HFFc6 (cell line): ENCODE measurements at regions not wholly inside any gene's neighbourhood (a gene's known extent, or its start where the extent isn't known, plus 50 kb on each side); places are given as distances from the start of the nearest gene placed in this dataset.

Experiments
- DNase-seq: peaks from one replicate; pipeline ENCODE4 v3.0.0-alpha.2; 2018
- H3K27ac Mint-ChIP-seq: 2 replicates; pipeline ENCODE4 v1.8.0; 2020; ENCODE audit warnings: mild to moderate bottlenecking, mixed read lengths
- H3K27me3 Mint-ChIP-seq: 2 replicates; pipeline ENCODE4 v1.8.0; 2021; ENCODE audit warnings: mild to moderate bottlenecking, moderate library complexity, mixed read lengths; ENCODE audit not compliant: insufficient read depth
- H3K36me3 Mint-ChIP-seq: 2 replicates; pipeline ENCODE4 v1.8.0; 2021; ENCODE audit warnings: low read depth, mixed read lengths
- H3K4me1 Mint-ChIP-seq: 2 replicates; pipeline ENCODE4 v1.8.0; 2020; ENCODE audit warnings: low read depth, mixed read lengths
- H3K4me3 Mint-ChIP-seq: 2 replicates; pipeline ENCODE4 v1.8.0; 2020; ENCODE audit warnings: mild to moderate bottlenecking, moderate library complexity, mixed read lengths
- H3K9me3 Mint-ChIP-seq: 2 replicates; pipeline ENCODE4 v1.8.0; 2020; ENCODE audit warnings: mild to moderate bottlenecking, mixed read lengths
- TF ChIP-seq, protein P1 (sequence below): fragments of 200-600 bp; sonication (generic); IDR thresholded peaks from 2 replicates; pipeline ENCODE4 v1.5.0; 2021; ENCODE audit warnings: antibody characterized with exemption, mild to moderate bottlenecking

- no peak for DNase-seq
- H3K9me3 Mint-ChIP-seq: peaks cover 32% of the 10 kb centered on the region
- no peak overlapping the region for H3K27ac Mint-ChIP-seq
- H3K27me3 Mint-ChIP-seq: no peaks in the 10 kb centered on the region; the same call in none of the 2 replicates
- TF ChIP-seq, protein P1, sequence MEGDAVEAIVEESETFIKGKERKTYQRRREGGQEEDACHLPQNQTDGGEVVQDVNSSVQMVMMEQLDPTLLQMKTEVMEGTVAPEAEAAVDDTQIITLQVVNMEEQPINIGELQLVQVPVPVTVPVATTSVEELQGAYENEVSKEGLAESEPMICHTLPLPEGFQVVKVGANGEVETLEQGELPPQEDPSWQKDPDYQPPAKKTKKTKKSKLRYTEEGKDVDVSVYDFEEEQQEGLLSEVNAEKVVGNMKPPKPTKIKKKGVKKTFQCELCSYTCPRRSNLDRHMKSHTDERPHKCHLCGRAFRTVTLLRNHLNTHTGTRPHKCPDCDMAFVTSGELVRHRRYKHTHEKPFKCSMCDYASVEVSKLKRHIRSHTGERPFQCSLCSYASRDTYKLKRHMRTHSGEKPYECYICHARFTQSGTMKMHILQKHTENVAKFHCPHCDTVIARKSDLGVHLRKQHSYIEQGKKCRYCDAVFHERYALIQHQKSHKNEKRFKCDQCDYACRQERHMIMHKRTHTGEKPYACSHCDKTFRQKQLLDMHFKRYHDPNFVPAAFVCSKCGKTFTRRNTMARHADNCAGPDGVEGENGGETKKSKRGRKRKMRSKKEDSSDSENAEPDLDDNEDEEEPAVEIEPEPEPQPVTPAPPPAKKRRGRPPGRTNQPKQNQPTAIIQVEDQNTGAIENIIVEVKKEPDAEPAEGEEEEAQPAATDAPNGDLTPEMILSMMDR: no peak
- no peaks in the 10 kb centered on the region for H3K36me3 Mint-ChIP-seq
- H3K4me1 Mint-ChIP-seq: no peaks in the 10 kb centered on the region
- H3K4me3 Mint-ChIP-seq: no peak overlapping the region
Observed at GRCh38 chr7:156050636-156051569, 238.6 kb upstream of the SHH start.

GRCh38 chr7:156049366-156049765 lies 237.1 kb upstream of the SHH start:
- no peaks in the 10 kb centered on the region; the same call in none of the 2 replicates for H3K27me3 Mint-ChIP-seq
- peaks cover 26% of the 10 kb centered on the region for H3K9me3 Mint-ChIP-seq

GRCh38 chr7:156046031-156046560 lies 233.8 kb upstream of the SHH start:
- no peaks in the 10 kb centered on the region for H3K36me3 Mint-ChIP-seq
- peaks cover 22% of the 10 kb centered on the region for H3K9me3 Mint-ChIP-seq

More at GRCh38 chr7:156049366-156049765, 237.1 kb upstream of the SHH start:
- Mint-ChIP-seq H3K4me3 (no peak overlapping the region), H3K36me3 (no peaks in the 10 kb centered on the region), H3K4me1 (no peaks in the 10 kb centered on the region), H3K27ac (no peak overlapping the region)
- DNase-seq: no peak
- TF ChIP-seq, protein P1: no peak

DNA sequence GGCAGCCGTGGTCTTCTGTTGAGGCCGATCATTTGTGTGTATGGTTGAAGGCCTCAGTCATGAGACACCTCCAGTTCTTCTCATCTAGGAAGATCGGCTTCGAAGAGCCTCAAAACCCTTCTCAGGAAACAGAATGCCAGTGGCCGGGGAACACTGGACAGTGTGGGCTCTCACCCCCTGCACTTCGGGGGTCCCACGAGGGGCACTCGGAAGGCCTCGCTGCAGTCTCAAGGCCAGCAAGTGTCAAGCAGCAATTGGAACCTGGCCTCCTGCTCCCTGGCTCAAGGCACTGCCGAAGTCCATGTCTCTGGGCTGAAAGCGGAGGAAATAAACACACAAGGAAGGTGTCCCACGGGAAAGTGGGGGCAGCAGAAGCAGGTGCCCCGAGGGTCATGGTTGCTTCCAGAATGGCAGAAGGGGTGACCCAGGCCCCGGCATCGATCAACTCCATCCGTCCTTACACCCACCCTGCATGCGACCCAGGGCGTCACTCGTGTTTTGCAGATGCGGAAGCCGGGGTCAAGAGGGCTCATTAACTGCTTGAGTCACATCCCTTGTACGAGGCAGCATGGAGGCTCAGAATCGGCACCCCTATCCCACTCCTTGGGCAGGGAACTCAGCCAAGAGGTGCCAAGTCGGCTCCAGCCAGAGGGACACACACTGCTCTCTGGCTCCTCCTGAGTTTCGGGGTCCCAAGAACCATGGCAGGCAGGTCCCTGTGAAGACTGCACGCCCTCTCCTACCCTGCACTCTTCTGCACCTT lies 231.3 kb upstream of the SHH start:
- no peaks in the 10 kb centered on the region for H3K4me1 Mint-ChIP-seq
- H3K9me3 Mint-ChIP-seq: peaks cover 31% of the 10 kb centered on the region
- H3K27me3 Mint-ChIP-seq: peaks cover 2% of the 10 kb centered on the region
- DNase-seq: no peak
- no peaks in the 10 kb centered on the region for H3K36me3 Mint-ChIP-seq
- H3K27ac Mint-ChIP-seq: no peak overlapping the region
- TF ChIP-seq, protein P1: no peak
- no peak overlapping the region for H3K4me3 Mint-ChIP-seq

More at GRCh38 chr7:156046031-156046560, 233.8 kb upstream of the SHH start:
- no peaks in the 10 kb centered on the region; the same call in none of the 2 replicates for H3K27me3 Mint-ChIP-seq
- H3K4me1 Mint-ChIP-seq: no peaks in the 10 kb centered on the region
- no peak for DNase-seq
- TF ChIP-seq, protein P1: no peak
- no peak overlapping the region for H3K4me3 Mint-ChIP-seq
- H3K27ac Mint-ChIP-seq: no peak overlapping the region

- H3K9me3 Mint-ChIP-seq: peaks cover 39% of the 10 kb centered on the region
- H3K4me1 Mint-ChIP-seq: no peaks in the 10 kb centered on the region
- H3K4me3 Mint-ChIP-seq: no peak overlapping the region
- peaks cover 2% of the 10 kb centered on the region for H3K27me3 Mint-ChIP-seq
- H3K36me3 Mint-ChIP-seq: no peaks in the 10 kb centered on the region
- H3K27ac Mint-ChIP-seq: no peak overlapping the region
- TF ChIP-seq, protein P1: no peak
- no peak for DNase-seq
Observed at GRCh38 chr7:156041398-156041797, 229.1 kb upstream of the SHH start.
